ENCODE measurements at regions not wholly inside any gene's neighbourhood (a gene's known extent, or its start where the extent isn't known, plus 50 kb on each side); places are given as distances from the start of the nearest gene placed in this dataset.

DNA sequence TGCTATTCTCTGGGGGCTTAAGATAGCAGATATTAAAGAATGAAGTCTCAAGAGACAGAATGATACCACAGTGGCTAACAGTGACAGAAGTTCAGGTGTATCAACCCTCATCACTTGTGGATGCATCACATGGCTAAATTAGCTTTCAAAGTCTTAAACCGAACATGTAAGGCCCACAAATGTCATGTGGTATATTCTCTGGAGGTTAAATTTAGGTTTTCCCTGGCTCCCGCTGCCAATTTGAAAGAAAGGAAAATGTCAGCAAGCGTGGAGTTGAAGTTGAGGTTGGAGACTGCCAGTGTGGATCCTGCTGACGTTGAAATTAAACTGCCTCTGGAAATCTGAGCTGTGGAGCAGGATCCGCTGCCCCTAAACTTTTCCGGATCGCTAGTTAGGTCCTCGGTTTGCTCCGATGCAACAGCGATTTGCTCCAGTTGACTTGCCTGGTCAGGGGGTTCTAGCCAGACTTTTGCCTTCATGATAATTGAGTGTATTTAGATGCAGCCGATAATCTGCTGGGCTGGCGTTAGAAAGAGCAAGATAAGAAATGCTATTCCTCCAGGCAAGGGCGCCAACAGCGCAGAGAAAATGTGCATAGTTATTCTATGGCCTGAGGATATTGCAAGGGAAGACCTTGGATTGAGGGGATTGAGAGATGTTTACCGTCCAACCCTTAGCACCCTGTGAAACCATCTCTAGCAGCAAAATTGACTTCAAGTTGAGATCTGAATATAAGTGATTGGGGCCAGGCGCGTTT is 443.9 kb downstream of the TMEM114 start:
- TF ChIP-seq ZNF121 (tag by site-specific recombination; IDR thresholded peaks at IDR 0.05) (no peak), ZNF785 (tag by site-specific recombination; IDR thresholded peaks at IDR 0.05) (no peak)
- TF ChIP-seq, protein P1, sequence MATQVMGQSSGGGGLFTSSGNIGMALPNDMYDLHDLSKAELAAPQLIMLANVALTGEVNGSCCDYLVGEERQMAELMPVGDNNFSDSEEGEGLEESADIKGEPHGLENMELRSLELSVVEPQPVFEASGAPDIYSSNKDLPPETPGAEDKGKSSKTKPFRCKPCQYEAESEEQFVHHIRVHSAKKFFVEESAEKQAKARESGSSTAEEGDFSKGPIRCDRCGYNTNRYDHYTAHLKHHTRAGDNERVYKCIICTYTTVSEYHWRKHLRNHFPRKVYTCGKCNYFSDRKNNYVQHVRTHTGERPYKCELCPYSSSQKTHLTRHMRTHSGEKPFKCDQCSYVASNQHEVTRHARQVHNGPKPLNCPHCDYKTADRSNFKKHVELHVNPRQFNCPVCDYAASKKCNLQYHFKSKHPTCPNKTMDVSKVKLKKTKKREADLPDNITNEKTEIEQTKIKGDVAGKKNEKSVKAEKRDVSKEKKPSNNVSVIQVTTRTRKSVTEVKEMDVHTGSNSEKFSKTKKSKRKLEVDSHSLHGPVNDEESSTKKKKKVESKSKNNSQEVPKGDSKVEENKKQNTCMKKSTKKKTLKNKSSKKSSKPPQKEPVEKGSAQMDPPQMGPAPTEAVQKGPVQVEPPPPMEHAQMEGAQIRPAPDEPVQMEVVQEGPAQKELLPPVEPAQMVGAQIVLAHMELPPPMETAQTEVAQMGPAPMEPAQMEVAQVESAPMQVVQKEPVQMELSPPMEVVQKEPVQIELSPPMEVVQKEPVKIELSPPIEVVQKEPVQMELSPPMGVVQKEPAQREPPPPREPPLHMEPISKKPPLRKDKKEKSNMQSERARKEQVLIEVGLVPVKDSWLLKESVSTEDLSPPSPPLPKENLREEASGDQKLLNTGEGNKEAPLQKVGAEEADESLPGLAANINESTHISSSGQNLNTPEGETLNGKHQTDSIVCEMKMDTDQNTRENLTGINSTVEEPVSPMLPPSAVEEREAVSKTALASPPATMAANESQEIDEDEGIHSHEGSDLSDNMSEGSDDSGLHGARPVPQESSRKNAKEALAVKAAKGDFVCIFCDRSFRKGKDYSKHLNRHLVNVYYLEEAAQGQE (tag by site-specific recombination; IDR thresholded peaks at IDR 0.05): no peak
- TF ChIP-seq, protein P2, sequence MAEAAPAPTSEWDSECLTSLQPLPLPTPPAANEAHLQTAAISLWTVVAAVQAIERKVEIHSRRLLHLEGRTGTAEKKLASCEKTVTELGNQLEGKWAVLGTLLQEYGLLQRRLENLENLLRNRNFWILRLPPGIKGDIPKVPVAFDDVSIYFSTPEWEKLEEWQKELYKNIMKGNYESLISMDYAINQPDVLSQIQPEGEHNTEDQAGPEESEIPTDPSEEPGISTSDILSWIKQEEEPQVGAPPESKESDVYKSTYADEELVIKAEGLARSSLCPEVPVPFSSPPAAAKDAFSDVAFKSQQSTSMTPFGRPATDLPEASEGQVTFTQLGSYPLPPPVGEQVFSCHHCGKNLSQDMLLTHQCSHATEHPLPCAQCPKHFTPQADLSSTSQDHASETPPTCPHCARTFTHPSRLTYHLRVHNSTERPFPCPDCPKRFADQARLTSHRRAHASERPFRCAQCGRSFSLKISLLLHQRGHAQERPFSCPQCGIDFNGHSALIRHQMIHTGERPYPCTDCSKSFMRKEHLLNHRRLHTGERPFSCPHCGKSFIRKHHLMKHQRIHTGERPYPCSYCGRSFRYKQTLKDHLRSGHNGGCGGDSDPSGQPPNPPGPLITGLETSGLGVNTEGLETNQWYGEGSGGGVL (tag by site-specific recombination; IDR thresholded peaks at IDR 0.05): no peak
